AG08395 (cell line): ENCODE measurements at regions not wholly inside any gene's neighbourhood (a gene's known extent, or its start where the extent isn't known, plus 50 kb on each side); places are given as distances from the start of the nearest gene placed in this dataset.
A peak's percentile ranks its signal among the peaks of the same experiment; 100 is the strongest.
"Not testable (repeated sequence)": the region's sequence is repeated elsewhere in the genome, so short reads cannot be mapped to it uniquely, and the experiment has no call there.

Source experiments
- DNase-seq: peaks from one replicate; pipeline ENCODE4 v3.0.0; 2012; ENCODE audit warnings: mixed read lengths, low spot score

GRCh38 chr11:23942117-23942815 is 554.6 kb upstream of the LUZP2 start:
- not testable (repeated sequence) for DNase-seq

- DNase-seq, result no peak
These were observed 551.9 kb upstream of the LUZP2 start for GRCh38 chr11:23944923-23945322.

- no peak for DNase-seq
These were observed 549.0 kb upstream of the LUZP2 start for GRCh38 chr11:23947883-23948282.

- DNase-seq, result no peak
These were observed 548.0 kb upstream of the LUZP2 start for GRCh38 chr11:23948851-23949250.

GRCh38 chr11:23953951-23954710 is 542.7 kb upstream of the LUZP2 start:
- DNase-seq, result no peak

GRCh38 chr11:23954730-23955129 is 542.1 kb upstream of the LUZP2 start:
- no peak for DNase-seq

GRCh38 chr11:23956586-23956985 is 540.3 kb upstream of the LUZP2 start:
- no peak for DNase-seq

GRCh38 chr11:23957314-23957713 is 539.5 kb upstream of the LUZP2 start:
- DNase-seq, result no peak

- DNase-seq, result no peak
These were observed 537.4 kb upstream of the LUZP2 start for GRCh38 chr11:23959462-23959861.

GRCh38 chr11:23961503-23962338 is 535.1 kb upstream of the LUZP2 start:
- DNase-seq, result no peak

GRCh38 chr11:23973244-23973643 is 523.6 kb upstream of the LUZP2 start:
- DNase-seq, result no peak

- DNase-seq, result no peak
These were observed 522.8 kb upstream of the LUZP2 start for GRCh38 chr11:23974051-23974450.

- peak; percentile 10 for DNase-seq
These were observed 522.3 kb upstream of the LUZP2 start for GRCh38 chr11:23974601-23975000.

- DNase-seq, result peak; percentile 11
These were observed 520.4 kb upstream of the LUZP2 start for GRCh38 chr11:23976426-23976825.

GRCh38 chr11:23976841-23977271 is 520.0 kb upstream of the LUZP2 start:
- DNase-seq, result peak; percentile 40

- peak; percentile 15 for DNase-seq
These were observed 508.4 kb upstream of the LUZP2 start for GRCh38 chr11:23988381-23989006.

- DNase-seq, result peak; percentile 4
These were observed 506.3 kb upstream of the LUZP2 start for GRCh38 chr11:23990346-23991164.

GRCh38 chr11:23991165-23991539 is 505.7 kb upstream of the LUZP2 start:
- peak; percentile 50 for DNase-seq

GRCh38 chr11:23995891-23996290 is 501.0 kb upstream of the LUZP2 start:
- DNase-seq, result no peak

- DNase-seq, result no peak
These were observed 499.5 kb upstream of the LUZP2 start for GRCh38 chr11:23997356-23997755.

GRCh38 chr11:24005202-24005876 is 491.5 kb upstream of the LUZP2 start:
- no peak for DNase-seq
